Hematopoietic multipotent progenitor cell treated with erythropoietin and hydrocortisone succinate and interleukin-3 and kit ligand, for 6 days (in vitro differentiated cells): ENCODE measurements at regions not wholly inside any gene's neighbourhood (a gene's known extent, or its start where the extent isn't known, plus 50 kb on each side); places are given as distances from the start of the nearest gene placed in this dataset.
"Not testable (repeated sequence)": the region's sequence is repeated elsewhere in the genome, so short reads cannot be mapped to it uniquely, and the experiment has no call there.

ENCODE experiments used
- DNase-seq: peaks from one replicate; pipeline ENCODE4 v3.0.0-alpha.2; 2015

DNA sequence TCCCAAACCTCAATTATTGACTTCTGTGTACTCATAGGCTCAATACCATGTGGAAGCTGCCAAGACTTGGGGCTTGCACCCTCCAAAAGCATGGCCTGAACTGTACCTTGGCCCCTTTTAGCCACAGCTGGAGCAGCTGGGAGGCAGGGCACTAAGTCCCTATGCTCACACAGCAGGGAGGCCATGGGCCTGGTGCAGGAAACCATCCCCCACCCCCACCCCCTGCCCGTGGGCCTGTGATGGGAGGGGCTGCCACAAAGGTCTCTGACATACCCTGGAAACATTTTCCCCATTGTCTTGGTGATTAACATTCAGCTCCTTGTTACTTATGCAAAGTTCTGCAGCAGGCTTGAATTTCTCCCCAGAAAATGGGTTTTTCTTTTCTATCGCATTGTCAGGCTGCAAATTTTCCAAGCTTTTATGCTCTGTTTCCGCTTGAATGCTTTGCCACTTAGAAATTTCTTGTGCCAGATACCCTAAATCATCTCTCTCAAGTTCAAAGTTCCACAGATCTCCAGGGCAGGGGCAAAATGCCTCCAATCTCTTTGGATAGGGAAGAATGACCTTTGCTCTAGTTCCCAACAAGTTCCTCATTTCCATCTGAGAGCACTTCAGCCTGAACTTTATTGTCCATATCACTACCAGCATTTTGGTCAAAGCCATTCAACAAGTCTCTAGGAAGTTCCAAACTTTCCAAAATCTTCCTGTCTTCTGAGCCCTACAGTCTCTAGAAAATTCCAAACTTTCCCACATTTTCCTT lies 141.8 kb downstream of the AHR start:
- not testable (repeated sequence) for DNase-seq

- no peak for DNase-seq
Measured at GRCh38 chr7:17440831-17441230, 142.4 kb downstream of the AHR start.

DNA sequence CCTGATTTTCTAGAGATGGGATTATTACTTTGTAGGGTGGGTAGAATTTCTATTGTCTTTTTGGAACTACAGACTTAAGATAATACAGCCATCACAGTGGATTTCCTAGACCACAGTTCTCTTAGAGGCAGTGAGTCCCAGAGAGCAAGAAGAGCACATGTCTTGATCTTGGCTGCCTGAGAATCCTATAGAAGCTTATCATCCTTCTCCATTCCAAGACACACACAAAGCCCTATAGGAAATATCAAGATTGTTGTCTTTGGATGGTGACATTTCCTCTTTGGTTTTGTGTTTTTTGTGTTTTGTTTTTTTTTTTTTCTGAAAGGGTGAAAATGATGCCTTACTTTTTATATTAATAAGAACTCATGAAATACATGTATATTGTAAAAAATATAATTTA lies 143.1 kb downstream of the AHR start:
- DNase-seq = no peak

DNA sequence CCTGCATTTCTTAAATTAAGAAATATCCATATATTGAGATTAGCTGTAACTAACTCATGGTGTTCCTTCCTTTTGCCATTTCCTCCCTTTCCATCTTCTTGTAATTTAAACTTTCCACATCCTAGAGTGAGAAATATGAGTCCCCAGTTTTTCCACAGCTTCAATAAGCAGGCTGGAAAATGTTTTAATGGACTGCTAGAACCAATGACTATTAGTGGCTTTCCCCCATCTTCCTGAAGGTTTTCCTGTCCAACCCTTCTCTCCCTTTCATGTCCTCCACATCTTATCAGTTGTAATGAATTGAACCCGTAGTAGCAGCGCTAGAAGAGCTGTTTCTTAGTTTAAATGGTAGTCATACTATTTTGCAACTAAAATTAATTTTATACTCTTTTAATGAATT lies 145.7 kb downstream of the AHR start:
- no peak for DNase-seq

DNA sequence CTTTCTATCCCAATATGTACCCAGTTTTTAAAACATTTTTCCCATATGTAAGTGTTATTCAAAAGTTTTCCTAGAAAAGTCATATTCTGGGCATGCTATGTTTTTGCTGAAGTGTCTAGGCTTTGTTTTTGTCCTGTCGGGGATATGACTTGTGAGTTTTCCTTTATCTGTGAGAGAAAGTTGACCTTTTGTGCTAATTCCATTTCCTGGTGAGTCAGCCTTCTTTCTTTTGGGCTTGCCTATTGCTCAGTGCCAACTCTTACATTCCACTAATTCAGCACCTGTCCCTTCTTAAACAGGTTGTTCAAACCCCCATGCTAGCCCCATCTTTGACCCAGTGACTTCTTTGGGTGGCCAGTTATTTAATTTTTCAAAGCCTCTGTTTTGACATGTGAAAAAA lies 146.2 kb downstream of the AHR start:
- DNase-seq = no peak

GRCh38 chr7:17446340-17446739 lies 147.9 kb downstream of the AHR start:
- DNase-seq = peak; percentile 4

DNA sequence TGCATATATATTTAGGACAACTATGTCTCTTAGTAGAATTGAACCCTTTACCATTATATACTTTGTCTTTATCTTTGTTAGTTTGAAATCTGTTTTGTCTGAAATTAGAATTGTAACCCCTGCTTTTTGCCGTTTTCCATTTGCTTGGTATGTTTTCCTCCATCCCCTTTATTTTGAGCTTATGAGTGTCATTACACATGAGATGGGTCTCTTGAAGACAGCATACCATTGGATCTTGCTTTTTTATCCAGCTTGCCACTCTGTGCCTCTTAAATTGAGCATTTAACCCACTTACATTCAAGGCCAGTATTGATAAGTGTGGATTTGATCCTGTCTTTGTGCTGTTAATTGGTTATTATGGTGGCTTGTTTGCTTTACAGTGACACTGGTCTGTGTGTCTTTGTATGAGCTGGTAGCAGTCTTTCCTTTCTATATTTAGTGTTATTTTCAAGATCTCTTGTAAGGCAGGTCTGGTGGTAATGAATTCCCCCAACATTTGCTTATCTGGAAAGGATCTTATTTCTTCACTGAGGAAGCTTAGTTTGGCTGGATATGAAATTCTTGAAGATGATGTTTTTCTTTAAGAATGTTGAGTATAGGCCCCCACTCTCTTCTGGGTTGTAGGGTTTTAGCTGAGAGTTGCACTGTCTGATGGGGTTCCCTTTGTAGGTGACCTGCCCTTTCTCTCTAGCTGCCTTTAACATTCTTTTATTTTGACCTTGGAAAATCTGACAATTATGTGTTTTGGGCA lies 149.5 kb downstream of the AHR start:
- no peak for DNase-seq

DNA sequence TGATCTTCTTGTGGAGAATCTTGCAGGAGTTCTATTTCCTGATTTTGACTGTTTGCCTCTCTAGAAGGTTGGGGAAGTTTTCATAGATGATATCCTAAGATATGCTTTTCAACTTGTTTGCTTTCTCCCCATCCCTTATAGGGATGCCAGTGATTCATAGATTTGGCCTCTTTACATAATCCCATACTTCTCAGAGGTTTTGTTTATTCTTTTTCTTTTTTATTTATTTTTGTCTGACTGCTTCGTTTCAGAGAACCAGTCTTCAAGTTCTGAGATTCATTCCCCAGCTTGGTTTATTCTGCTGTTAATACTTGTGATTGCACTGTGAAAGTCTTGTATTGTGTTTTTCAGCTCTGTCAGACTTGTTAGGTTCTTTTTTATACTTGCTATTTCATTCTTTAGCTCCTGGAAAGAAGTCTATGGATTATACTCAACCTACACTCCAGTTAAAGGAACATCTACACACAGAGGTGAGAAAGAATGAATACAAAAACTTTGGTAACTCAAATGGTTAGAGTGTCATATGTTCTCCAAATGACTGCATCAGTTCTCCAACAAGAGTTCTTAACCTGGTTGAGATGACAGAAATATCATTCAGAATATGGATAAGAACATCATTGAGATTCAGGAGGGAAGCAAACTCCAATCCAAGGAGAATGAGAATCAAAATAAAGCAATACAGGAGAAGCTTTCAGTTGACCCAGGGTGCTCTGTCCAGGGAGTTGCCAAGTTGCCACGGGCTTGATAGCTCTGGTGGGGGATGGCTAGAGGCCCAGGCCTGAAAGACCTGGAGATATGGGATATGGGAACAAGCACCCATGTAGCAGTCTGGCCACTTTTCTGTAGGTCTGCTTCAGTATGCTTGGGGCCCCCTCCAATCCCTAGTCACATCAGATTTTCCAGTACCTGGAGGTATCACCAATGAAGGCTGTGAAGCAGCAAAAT lies 150.3 kb downstream of the AHR start:
- DNase-seq = no peak

DNA sequence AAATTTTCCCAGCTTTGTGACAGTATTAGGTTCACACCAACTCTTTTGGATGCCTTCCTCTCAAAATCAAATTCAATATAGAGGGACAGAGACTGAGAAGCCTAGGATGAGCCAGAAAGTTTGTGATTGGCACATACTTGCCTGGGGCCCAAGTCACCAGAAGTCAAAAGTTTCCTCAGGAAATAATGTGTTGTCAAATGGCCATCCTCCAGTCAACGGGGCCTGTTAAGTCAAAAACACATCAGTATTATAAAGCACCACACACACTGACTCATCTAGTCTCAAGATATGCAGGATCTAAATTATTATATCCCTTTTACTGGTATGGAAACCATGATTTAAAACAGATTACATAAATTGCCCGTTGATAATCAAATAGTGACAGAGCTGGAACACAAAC lies 158.1 kb downstream of the AHR start:
- DNase-seq = no peak

DNA sequence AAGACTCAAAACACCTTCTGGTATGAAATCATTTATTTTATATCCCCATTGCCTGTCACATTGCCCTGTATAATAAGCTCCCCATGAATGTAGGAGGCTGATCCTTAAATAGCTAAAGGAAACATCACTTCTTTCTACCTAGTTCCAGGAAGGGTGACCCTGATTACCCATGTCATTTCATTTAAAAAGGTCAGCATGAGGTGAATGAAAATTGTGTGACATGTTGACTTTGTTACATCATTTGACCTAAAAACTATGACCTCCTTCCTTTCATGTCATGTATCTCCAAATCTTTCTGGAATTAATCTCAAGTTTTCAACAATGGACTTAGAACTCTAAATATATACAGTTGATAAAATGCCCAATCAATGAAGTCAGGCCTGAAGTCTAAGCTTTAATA lies 161.5 kb downstream of the AHR start:
- DNase-seq = no peak

- no peak for DNase-seq
Measured at GRCh38 chr7:17460665-17461064, 162.2 kb downstream of the AHR start.

DNA sequence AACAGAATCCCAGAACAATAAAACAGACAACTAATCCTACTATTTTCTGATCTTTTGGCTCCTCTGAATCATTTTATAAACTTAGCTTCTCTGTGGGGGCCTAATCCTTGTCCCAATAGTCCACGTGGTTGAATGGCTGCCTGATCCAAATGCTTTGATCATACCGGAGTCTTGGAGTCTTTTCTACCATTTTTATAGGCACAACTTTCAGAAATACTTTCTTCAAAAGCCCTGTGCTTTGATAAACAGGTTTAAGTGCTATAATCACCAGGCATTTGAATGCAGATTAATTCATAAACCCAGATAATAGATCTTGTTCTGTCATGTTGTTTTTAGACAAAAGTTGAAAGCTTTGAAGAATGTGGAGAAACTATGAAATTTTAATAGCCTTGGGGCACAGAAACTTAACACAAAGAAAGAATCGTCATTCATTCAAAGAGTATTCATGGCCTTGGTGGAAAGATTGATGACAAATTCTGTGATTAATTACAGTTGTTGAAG lies 163.7 kb downstream of the AHR start:
- no peak for DNase-seq

- peak; percentile 9 for DNase-seq
Measured at GRCh38 chr7:17463511-17464085, 165.1 kb downstream of the AHR start.

DNA sequence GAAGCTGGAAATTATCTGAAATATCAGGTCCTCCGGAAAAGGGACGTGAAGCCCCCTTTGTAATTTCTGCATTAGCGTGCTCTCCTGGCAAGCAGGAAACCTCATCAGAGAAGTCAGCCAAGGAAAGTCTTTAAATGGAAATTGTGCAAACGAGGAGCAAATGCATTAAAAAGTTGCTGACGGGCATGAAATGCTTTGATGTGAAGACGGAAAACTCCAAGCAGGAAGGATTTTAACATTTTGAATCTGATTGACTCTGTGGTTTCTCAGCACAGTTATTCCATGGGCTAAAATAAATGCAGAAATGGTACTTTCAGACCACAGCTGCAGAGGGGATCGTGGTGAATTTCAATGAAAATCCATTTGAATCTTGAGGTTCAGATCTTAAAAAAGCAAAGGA lies 167.8 kb downstream of the AHR start:
- DNase-seq = no peak

DNA sequence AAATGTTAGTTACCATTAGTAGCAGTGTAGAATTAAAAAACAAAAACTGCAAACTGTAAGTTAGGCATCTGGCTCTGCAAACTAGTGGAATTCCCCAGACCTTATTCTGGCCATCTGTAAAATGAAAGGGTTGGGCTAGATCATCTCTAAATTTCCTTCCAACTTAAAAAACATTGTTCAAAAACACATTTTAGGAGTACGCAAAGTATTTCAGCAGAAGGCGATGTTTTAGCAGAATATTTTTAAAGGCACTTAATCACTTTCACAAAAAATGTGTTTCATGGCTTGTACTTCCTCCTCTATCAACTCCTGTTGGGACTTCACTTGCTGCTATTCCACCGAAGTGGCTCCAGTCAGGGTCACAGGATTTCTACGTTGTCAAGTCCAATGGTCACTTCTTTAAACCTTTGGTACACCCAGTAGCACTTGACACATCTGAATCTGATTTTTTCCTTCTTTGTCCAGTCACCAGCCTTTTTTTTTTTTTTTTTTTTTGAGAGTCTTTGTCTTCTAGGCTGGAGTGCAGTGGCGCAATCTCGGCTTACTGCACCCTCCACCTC lies 169.0 kb downstream of the AHR start:
- DNase-seq = no peak

GRCh38 chr7:17471325-17471724 lies 172.9 kb downstream of the AHR start:
- DNase-seq = no peak

GRCh38 chr7:17472518-17472917 lies 174.1 kb downstream of the AHR start:
- no peak for DNase-seq

GRCh38 chr7:17472939-17473338 lies 174.5 kb downstream of the AHR start:
- no peak for DNase-seq

DNA sequence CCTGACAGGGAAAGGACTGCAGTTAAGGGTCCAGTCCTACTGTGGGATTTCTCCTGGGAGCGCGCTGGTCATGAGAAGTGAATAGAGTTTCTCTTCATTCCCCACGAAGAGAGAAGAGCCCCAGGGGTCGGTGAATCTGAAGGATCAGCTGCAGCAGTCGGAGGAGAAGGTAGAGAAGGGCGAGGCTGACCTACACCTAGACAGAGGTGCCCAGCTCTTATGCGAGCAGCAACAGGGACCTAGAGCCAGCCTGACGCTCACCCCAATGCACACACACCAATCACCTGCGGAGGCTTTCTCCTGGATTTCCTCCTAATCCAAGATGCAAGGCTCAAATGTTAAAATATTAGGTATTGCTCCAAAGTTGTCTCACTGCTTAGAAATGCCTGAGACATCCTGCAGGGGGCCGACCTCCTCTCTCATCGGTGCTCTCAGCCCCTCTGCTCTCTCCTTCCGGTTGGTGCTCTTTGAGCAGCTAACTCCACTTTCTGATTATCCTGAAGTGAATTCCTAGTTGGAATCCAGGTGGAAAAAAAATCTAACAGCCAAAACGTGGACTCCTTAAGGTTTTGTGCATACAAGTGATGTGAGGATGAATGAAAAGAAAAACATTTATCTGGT lies 176.4 kb downstream of the AHR start:
- peak; percentile 8 for DNase-seq

DNA sequence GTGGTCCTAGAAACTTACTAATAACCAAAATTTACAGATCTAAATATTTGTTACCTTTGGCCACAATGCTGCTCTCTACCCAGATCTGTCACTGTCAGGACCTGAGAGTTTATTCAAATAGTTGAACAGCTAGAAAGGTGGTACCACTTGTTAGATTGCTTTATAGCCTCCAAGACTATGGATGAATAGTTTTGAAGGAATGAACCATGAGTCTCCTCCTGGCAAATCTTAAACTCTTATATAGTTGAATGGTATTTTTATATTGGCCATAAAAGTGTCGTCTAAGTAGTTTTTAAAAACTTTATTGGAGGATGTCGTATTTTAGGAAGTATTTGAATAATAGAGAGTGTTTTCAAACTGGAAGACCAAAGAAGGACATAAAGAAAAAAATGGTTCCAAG lies 178.7 kb downstream of the AHR start:
- no peak for DNase-seq

DNA sequence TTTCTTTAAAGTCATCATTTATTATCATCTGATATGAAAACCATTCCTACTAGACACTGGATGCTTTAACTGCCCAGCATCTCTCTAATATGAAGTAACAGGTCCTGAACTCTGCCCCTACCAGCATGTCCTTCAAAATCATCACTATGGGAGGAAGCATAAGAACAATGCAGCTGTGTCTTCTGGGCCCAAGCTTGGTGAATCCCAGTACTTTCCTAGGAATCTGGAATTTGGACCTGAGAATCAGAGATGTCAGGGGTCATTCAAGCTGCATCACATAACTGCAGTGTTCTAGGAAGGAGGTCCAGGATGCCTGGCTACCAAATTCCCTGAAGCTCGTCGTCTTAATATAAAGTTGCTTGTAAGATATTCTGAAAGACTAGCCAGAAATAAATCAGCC lies 182.7 kb downstream of the AHR start:
- DNase-seq = no peak

DNA sequence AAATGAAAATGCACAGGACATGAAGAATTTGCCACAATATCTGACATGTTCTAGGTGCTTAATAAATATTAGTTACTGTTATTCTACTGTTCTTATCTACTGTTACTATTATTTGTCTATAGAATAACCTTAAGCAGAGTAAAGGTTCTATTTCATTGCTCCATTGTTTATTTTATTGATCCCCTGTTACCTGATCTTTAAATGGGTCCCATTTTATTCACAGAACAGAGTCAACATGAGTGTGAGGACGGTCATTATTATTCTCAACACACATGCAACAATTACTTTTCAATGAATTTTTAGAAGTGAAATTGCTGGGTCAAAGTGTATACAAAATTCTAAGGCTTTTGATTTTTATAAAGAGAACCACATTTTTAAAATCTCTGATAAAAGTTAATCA lies 186.9 kb downstream of the AHR start:
- no peak for DNase-seq
